Adipose tissue (tissue), 3 donors: ENCODE measurements at regions not wholly inside any gene's neighbourhood (a gene's known extent, or its start where the extent isn't known, plus 50 kb on each side); places are given as distances from the start of the nearest gene placed in this dataset.

Experiments
- H3K27ac ChIP-seq: one replicate; pipeline ENCODE4 v1.5.1; 2013; ENCODE audit warnings: low read depth, low read length
- WGBS, 3 donors: extraction: QIAGEN DNeasy Blood & Tissue Kit; methylation state at CpG; one replicate each; pipeline ENCODE4 v1.1.7; 2013; 5-methylcytosine and 5-hydroxymethylcytosine counted together
- donor health status: healthy with polysubstance abuse.
- donor health status: Bipolar disorder and iron deficiency.
- donor health status: healthy.

- H3K27ac ChIP-seq, result no peak overlapping the region
- 60 to 74% (median 60%) methylated on average over 3 of the region's 3 CpGs for WGBS, 3 donors
Measured at GRCh38 chr5:173479711-173480110, 136.7 kb downstream of the BOD1 start.

GRCh38 chr5:173477345-173478040 lies 139.0 kb downstream of the BOD1 start:
- WGBS, 3 donors, result 50 to 58% (median 54%) methylated on average over 13 of the region's 13 CpGs
- H3K27ac ChIP-seq, result no peak overlapping the region

DNA sequence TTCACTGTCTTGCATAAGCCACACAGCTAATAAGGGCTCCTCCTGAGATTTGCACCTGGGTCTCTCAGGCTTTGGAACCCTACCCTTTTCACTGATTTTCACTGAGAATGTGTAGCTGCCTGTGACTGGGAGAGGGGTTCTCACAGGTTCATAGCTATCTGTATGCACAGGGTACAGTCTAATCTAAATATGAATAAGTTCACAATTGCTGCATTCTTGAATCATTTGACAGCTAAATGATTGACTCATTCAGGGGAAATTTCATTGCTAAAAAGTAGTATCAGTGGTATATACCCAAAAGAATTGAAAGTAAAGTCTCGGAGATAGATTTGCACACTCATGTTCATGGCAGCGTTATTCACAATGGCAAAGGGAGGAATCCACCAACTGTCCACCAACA lies 140.7 kb downstream of the BOD1 start:
- H3K27ac ChIP-seq, result no peak overlapping the region
- 87 to 95% (median 94%) methylated on average over 2 of the region's 2 CpGs for WGBS, 3 donors

- no peak overlapping the region for H3K27ac ChIP-seq
Measured at GRCh38 chr5:173474881-173475287, 141.6 kb downstream of the BOD1 start.

GRCh38 chr5:173473288-173473687 lies 143.2 kb downstream of the BOD1 start:
- 66 to 87% (median 82%) methylated on average over 6 of the region's 6 CpGs for WGBS, 3 donors
- peak overlapping the region; percentile 49 for H3K27ac ChIP-seq

More at GRCh38 chr5:173474881-173475287, 141.6 kb downstream of the BOD1 start:
- 66 to 68% (median 68%) methylated on average over 5 of the region's 5 CpGs for WGBS, 3 donors

DNA sequence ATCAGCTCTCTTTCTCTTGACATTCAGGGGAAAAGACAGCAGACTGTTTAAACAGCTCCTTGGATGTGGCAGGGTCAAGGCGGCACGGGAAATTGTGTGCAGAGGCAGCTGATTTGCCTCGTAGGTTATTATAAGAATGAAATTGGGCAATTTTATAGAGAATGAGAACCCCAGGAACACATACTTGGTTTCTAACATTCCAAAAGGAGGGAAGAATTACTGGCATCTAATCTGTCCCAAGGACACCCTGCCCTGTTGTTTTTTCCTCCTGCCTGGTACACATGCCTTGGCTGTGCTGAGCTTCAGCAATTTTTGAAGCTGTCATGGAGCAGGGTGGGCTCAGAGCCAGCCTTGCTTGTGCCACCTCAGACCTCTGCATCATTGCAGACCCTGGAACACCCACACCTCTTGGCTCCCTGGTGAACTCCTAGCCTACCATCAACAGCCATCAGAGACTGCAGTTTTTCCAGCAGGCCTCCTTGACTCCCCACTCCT lies 143.6 kb downstream of the BOD1 start:
- WGBS, 3 donors, result 62 to 91% (median 82%) methylated on average over 3 of the region's 3 CpGs
- H3K27ac ChIP-seq, result peak overlapping the region; percentile 49

DNA sequence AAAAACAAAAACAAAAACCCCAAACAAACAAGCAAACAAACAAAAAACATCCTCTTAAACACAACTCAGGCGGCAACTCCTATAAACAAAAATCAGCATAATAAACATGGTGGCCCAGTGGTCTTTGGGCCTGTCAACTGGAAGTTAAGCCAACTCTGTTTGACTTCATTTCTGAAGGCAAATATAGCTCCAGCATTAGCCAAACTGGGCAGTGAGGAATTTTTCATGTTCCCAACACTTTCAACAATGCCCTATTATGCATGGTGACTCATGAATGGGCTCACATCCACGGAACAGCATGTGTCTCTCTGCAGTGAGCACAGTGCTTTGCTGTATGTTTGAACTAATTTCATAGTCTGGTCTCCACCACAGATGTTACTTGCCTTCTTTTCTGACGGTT lies 143.9 kb upstream of the STC2 start:
- H3K27ac ChIP-seq, result no peak overlapping the region
- 51 to 67% (median 60%) methylated on average over 3 of the region's 3 CpGs for WGBS, 3 donors

- no peak overlapping the region for H3K27ac ChIP-seq
- 68 to 76% (median 71%) methylated on average over 4 of the region's 4 CpGs for WGBS, 3 donors
Measured at GRCh38 chr5:173468821-173469251, 140.6 kb upstream of the STC2 start.

GRCh38 chr5:173466227-173466626 lies 138.0 kb upstream of the STC2 start:
- H3K27ac ChIP-seq, result no peak overlapping the region
- 79 to 91% (median 84%) methylated on average over 1 of the region's 1 CpG for WGBS, 3 donors

- WGBS, 3 donors, result 65 to 88% (median 82%) methylated on average over 4 of the region's 4 CpGs
- H3K27ac ChIP-seq, result no peak overlapping the region
Measured at GRCh38 chr5:173464813-173465212, 136.6 kb upstream of the STC2 start.

DNA sequence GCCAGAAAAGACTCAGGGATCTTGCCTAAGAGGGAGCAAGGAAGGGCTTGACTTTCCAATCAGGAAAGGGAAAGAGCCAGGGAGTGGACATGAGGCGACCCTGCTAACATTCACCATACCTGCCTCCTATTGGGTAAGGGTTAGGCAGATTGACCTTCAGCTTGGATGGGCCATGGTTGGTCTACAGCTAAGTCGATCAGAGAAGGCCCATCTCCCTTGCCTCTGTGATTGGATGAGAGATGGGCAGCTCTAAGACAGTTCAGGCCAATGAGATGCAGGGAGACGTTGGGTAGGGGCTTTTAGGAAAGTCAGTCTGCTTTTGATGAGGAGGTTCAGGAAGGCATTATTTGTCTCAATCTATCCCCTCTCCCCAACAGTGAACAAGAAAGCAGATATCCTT lies 135.0 kb upstream of the STC2 start:
- H3K27ac ChIP-seq, result no peak overlapping the region
- WGBS, 3 donors, result 83 to 93% (median 86%) methylated on average over 3 of the region's 3 CpGs

GRCh38 chr5:173458828-173459609 lies 130.8 kb upstream of the STC2 start:
- H3K27ac ChIP-seq, result no peak overlapping the region
- 55 to 65% (median 61%) methylated on average over 10 of the region's 10 CpGs for WGBS, 3 donors

GRCh38 chr5:173457482-173457881 lies 129.3 kb upstream of the STC2 start:
- H3K27ac ChIP-seq, result no peak overlapping the region
- 46 to 76% (median 51%) methylated on average over 5 of the region's 5 CpGs for WGBS, 3 donors

DNA sequence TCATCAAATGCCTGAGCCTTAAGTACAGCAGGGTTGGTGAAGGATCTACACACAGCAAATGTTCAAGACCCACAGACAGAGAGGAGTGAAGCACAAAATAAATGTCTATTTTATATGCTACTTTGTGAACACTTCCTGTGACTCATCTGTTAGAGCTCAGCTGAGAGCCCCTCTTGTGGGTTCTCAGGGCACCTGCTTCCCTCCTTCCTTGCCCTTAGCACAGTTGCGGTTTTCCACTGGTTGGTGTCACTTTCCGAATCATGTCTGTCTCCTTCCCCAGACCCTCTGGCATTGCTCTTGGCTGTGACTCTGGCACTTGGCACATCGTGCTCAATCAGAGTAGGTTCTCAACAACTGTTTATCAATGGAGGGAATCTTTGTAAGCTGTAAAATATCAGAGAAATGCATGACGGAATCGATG lies 128.5 kb upstream of the STC2 start:
- no peak overlapping the region for H3K27ac ChIP-seq
- 72 to 77% (median 73%) methylated on average over 5 of the region's 5 CpGs for WGBS, 3 donors

- no peak overlapping the region for H3K27ac ChIP-seq
- WGBS, 3 donors, result 86 to 93% (median 88%) methylated on average over 4 of the region's 4 CpGs
Measured at GRCh38 chr5:173456181-173456580, 128.0 kb upstream of the STC2 start.

DNA sequence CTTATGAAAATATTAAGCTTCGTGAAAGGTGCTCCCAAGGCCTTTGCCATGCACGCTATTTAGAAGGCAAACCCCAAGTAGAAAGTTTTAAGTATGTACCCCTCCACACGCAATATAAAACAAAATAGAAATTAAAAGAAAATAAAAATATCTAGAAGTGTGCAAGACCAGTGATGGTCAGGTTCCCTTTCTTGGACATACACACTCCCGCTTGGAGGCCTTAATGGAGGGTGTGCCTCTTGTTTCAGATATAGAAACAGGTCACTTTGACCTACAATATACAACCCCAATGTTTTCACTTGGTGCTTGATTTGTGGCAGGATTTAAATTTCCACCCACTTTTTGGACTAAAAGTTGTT lies 127.4 kb upstream of the STC2 start:
- 72 to 91% (median 83%) methylated on average over 4 of the region's 4 CpGs for WGBS, 3 donors
- no peak overlapping the region for H3K27ac ChIP-seq

DNA sequence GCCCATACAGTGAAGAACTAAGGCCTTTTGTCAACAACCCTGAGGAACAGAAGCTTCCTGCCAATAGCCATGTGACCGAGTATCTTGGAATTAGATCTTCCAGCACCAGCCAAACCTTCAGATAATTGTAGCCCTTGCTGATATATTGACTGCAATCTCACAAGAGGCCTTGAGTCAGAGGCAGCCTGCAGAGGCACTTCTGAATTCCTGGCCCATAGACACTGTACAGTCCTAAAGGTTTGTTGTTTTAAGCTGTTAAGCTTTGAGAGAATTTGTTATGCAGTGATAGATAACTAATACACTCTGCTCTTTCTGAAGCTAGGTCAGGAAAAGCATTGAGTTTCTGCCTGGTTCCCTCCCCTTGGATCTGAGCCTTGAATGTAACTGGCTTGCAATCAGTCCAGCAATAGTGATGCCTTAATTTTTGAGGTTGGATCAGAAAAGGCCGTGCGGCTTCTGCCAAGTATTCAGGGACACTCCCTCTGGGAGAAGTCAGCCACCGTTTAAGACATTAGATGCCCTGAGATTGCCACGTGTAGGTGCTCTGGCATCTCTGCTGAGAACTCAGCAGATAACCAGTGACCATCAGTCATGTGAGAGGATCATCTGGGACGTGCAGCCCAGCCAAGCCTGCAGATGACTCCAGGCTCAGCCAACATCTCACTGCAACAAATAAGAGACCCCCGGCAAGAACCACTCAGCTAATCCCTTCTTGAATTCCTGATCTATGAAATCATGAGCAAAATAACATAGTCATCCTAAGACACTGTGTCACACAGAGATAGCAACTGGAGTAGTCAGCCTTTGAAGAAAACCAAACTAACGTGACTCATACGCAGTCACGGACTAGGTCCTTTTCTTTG lies 126.8 kb upstream of the STC2 start:
- 62 to 83% (median 66%) methylated on average over 10 of the region's 10 CpGs for WGBS, 3 donors
- H3K27ac ChIP-seq, result no peak overlapping the region

- 68 to 80% (median 71%) methylated on average over 4 of the region's 4 CpGs for WGBS, 3 donors
- no peak overlapping the region for H3K27ac ChIP-seq
Measured at GRCh38 chr5:173454361-173454735, 126.1 kb upstream of the STC2 start.

DNA sequence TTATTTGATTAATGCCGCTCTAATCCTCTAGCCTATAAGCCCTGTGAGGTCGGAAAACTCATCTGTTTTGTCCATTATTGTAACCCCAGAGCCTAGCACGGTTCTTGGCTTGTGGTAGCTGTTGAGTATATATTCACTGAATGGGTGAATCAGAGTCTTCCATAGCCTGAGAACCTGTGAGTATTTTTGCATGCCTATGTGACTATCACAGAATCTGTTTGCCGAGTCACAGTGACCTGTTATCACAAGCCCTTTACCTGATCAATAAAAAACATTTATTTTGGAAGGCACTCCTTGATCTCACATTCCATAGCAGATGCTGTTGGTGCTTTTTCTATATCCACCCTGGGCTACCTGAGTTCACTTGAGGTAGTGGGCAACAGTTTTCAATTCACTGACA lies 125.0 kb upstream of the STC2 start:
- H3K27ac ChIP-seq, result no peak overlapping the region
- 41 to 84% (median 83%) methylated on average over 4 of the region's 4 CpGs for WGBS, 3 donors
